ENCODE measurements at regions not wholly inside any gene's neighbourhood (a gene's known extent, or its start where the extent isn't known, plus 50 kb on each side); places are given as distances from the start of the nearest gene placed in this dataset.
A peak's percentile ranks its signal among the peaks of the same experiment; 100 is the strongest.

- no peak for DNase-seq
Measured at GRCh38 chr11:92768121-92768840, 201.2 kb upstream of the MTNR1B start.

GRCh38 chr11:92769112-92769511 is 200.3 kb upstream of the MTNR1B start:
- DNase-seq, result no peak

DNA sequence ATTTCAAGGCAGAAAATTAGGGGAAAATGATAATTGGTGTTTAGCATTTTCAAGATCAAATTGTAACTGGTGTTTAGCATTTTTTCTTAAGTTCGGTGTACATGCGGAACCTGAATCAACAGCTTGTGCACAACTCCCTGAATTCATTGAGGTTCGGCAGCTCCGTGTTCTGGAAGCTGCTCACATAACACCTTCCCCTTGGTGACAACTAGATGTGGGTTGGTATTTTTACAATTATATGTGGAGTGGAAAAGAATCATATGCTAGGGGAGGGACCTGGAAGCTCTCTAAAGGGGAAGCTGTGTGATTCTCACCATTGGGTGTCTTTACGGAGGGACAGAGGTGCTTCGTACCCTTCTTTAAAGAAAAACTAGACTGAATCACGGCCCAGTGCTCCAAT is 199.0 kb upstream of the MTNR1B start:
- no peak for DNase-seq

- no peak for DNase-seq
Measured at GRCh38 chr11:92770981-92771380, 198.5 kb upstream of the MTNR1B start.

DNA sequence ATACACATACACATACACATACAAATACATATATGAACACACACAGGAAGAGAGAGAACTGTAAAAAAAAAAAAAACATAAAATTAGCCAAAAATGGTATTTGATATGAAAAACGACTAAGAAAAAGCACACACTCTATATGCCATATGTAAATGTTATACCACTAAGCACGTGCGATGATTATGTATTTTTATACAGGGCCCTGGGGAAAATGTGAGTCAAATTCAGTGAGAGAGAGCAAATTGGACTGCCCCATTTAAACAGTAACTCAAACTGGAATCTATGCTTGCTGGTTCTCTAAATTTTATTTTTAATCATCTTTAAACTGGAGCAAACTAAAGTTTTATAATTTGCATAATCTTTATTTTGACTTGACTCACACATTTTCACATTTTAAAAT is 197.8 kb upstream of the MTNR1B start:
- no peak for DNase-seq

GRCh38 chr11:92775003-92775676 is 194.3 kb upstream of the MTNR1B start:
- peak in 2 of 3 donors; percentile 7 to 30 for DNase-seq

GRCh38 chr11:92776676-92777075 is 192.8 kb upstream of the MTNR1B start:
- DNase-seq, result peak in 2 of 3 donors; percentile 17 to 22

DNA sequence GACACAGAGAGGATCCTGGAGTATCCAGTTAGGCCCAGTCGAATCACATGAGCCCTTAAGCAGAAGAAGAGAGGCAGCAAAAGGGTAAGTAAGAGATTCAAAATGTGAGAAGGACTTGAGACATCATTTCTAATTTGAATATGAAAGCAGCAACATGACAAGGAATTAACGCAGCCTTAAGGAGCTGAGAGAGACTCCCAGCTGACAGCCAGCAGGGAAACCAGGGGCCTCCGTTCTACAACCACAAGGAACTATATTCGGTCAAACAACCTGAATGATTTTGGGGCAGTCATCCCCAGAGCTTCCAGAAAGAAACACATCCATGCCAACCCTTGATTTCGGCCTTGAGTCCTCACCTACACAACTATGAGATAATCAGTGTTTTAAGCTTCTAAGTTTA is 189.7 kb upstream of the MTNR1B start:
- DNase-seq, result no peak

GRCh38 chr11:92781151-92781550 is 188.3 kb upstream of the MTNR1B start:
- no peak for DNase-seq

GRCh38 chr11:92782806-92783205 is 186.6 kb upstream of the MTNR1B start:
- no peak for DNase-seq

DNA sequence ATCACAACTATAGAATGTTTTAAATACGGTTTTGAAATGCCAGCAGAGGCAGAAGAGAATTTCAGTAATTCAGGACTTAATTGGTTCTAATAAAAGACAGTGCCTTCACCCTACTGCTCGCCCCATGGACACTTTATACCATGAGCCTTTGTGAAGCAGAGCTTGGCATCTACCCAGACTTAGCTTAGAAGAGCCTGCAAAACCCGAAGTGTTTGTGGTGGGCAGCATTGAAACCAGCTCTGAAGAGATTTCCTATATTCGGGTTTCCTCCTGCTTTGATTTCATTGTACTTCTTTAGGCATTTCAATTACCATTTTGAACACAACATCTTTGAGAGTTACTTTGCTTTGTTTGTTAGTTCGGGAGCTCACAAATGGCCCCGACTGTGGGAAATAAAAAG is 185.1 kb upstream of the MTNR1B start:
- DNase-seq, result no peak

DNA sequence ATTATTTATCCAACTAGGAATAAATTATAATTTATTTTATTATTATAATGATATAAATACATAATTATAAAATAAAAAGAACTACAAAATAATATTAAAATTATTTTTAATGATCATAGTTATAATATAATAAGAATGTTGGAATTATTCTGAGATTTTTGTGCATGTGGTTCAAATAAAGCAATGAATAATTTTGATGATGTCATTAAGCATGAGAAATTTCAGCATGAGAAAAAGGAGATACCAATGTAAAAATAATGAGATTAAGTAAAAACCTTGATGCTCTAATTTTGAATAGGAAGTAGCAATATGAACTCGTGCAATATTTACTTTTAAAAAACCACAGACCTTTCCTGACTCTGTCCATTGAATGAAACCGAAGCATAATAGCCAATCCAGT is 181.8 kb upstream of the MTNR1B start:
- DNase-seq, result no peak

DNA sequence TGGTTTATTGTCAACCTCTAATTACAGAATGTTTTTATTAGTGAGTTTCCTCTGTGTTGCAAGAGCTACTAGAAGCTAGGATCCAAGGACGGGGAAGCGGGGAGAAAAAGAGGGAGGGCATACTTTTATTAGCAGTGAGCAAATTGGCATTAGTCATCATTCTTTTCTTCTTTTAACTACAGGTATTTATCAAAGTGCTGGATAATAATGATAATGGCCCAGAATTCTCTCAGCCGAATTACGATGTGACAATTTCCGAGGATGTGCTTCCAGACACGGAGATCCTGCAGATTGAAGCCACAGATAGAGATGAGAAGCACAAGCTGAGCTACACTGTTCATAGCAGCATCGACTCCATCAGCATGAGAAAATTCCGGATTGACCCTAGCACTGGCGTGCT is 179.7 kb upstream of the MTNR1B start:
- no peak for DNase-seq

- no peak for DNase-seq
Measured at GRCh38 chr11:92790366-92790765, 179.1 kb upstream of the MTNR1B start.

DNA sequence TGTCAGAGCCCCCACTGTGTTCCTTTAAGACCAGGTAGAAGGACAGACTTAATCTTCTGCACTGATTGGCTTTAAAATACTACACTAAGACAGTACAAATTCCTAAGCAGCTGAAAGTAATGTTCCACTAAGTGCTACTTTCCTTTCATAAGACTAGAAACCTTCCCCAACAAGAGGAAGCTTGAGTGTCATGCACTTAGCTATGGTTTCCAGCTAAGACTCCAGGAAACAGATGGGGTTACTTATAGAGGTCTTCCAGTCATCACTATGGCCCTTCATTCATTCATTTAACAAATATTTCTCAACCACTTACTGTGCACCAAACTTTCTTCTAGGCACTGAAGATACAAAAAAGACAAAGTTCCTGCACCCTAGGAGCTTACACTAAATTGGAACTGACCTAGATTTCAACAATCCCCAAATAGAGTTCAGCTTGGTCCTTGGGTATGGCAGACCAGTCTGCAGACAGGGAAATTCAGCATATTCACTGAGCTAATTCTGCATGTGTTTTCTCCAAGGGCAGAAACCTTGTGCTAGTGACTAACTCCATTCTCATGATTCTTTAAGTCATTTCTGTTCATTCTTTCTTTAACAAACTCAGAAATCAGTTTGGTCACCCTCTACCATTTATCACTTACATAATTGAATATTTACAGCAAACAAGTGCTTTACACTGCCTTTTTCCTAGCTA is 178.4 kb upstream of the MTNR1B start:
- no peak for DNase-seq

GRCh38 chr11:92791886-92792285 is 177.6 kb upstream of the MTNR1B start:
- no peak for DNase-seq

DNA sequence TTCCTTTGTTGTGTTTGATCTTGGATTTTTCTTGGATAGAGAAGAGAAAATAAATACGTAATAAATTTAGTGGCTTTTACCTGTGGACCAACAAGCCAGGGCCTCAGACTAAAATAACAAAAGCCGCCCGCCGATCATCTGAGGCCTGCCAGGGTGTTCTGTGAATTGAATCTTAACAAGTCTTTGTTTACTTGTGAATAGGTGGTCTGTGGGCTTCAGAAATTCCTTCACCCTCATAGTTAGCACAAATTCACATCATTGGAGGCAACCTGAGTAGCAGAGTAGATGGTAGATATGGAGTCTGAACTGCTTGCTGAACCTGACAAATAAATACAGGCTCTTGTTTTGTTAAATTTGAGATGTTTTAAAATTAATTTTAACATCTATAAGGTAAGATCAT is 176.3 kb upstream of the MTNR1B start:
- no peak for DNase-seq

DNA sequence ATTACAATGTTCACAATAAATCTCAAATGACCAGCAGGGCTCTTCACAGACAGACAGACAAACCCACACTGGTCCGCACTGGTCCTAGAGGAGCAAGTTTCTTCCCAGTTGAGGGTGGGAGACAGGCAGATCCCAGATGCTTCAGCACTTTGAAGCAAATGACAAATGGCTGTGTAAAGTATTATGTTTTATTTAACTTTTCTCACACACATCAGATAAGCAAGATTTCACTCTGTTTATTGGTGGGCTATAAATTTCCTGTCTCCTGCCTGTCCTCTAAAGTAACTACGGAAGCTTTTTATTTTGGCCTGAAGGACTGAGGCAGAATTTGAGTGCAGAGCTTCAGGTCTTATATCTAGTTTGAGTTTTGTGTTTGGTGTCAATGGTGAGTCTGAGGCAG is 174.7 kb upstream of the MTNR1B start:
- DNase-seq, result no peak

GRCh38 chr11:92796744-92797143 is 172.7 kb upstream of the MTNR1B start:
- DNase-seq, result no peak

DNA sequence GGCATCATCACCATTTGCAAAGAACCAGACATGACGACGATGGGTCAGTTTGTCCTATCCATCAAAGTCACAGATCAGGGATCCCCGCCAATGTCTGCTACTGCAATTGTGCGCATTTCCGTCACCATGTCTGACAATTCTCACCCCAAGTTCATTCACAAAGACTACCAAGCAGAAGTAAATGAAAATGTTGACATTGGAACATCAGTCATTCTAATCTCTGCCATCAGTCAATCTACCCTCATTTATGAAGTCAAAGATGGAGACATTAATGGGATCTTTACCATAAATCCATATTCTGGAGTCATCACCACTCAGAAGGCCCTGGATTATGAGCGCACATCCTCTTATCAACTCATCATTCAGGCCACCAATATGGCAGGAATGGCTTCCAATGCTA is 171.6 kb upstream of the MTNR1B start:
- DNase-seq, result no peak

- no peak for DNase-seq
Measured at GRCh38 chr11:92801685-92802084, 167.8 kb upstream of the MTNR1B start.

GRCh38 chr11:92802644-92803043 is 166.8 kb upstream of the MTNR1B start:
- DNase-seq, result no peak

DNA sequence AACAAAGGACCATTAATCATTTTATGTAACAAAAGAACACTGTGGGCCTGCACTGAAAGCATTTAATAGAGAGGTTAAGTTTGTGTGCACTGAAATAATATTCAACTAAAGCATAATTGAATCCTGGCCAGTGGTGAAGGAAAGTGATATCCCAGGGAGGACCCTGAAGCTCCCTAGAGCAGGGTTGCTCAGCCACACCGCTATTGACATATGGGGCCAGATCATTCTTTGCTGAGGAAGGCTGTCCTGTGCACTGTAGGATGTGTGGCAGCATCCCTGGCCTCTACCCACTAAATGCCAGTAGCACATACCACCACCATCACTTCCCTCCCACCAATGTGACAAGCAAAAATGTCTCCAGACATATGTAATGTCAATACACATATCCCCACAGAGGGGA is 166.1 kb upstream of the MTNR1B start:
- no peak for DNase-seq

DNA sequence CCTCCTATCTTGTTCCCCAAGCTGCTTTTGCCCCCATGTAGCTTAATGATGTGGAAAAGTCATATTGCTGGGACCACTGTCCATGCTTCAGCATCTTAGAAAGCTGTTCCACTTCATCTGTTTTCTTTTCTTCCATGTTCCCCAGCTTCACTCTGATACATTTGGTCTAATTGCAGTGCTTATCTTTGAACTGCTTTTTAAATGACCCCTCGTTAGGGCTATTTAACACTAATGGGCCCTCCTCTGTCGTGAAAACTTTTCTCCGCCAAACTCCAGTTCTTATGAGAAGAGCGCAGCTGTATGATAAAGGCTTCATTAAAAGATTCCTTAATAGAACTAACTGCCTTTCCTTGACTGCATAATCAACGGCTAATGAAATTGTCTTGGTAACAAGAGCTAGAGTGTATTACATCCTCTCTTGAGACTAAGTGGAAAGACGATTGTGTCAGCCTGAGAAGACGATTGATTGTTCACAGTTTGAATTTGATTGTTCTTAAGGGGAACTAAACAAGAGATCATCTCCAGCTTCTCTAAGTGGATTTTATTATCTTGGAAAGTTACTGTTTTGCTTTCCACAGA is 165.0 kb upstream of the MTNR1B start:
- no peak for DNase-seq
